ENCODE measurements at regions not wholly inside any gene's neighbourhood (a gene's known extent, or its start where the extent isn't known, plus 50 kb on each side); places are given as distances from the start of the nearest gene placed in this dataset.
"Not testable (repeated sequence)": the region's sequence is repeated elsewhere in the genome, so short reads cannot be mapped to it uniquely, and the experiment has no call there.

GRCh38 chrX:31014474-31014873 lies 57.4 kb downstream of the FTHL17 start:
- H3K27ac ChIP-seq; H3K27me3 ChIP-seq (replicated peaks); DNase-seq; in situ Hi-C loops (cut with HindIII; ENCODE audit: low pct_ligation_motif_present, low sequenced_read_pairs); H3K4me3 ChIP-seq (ENCODE audit: low read depth, low read length); H3K36me3 ChIP-seq (replicated peaks): not testable (repeated sequence)

- in situ Hi-C loops (cut with HindIII; ENCODE audit: low pct_ligation_motif_present, low sequenced_read_pairs): no loop called here
- Histone ChIP-seq H3K27me3 (replicated peaks) (no peaks in the 10 kb centered on the region), H3K36me3 (replicated peaks) (no peaks in the 10 kb centered on the region), H3K27ac (no peak overlapping the region), H3K4me3 (ENCODE audit: low read depth, low read length) (no peak overlapping the region)
- no peak for TF ChIP-seq CTCF (IDR thresholded peaks at IDR 0.05; ENCODE audit: low read depth, low read length, missing control alignments)
- no peak for DNase-seq
These were observed 59.3 kb downstream of the FTHL17 start for GRCh38 chrX:31012509-31013025.

GRCh38 chrX:31007321-31007720 lies 64.5 kb downstream of the FTHL17 start:
- in situ Hi-C loops (cut with HindIII; ENCODE audit: low pct_ligation_motif_present, low sequenced_read_pairs): no loop called here
- TF ChIP-seq CTCF (IDR thresholded peaks at IDR 0.05; ENCODE audit: low read depth, low read length, missing control alignments): no peak
- no peak for DNase-seq
- H3K4me3 ChIP-seq (ENCODE audit: low read depth, low read length): no peak overlapping the region
- no peaks in the 10 kb centered on the region for H3K27me3 ChIP-seq (replicated peaks)
- no peak overlapping the region for H3K27ac ChIP-seq
- no peaks in the 10 kb centered on the region for H3K36me3 ChIP-seq (replicated peaks)

GRCh38 chrX:31006027-31006426 lies 65.8 kb downstream of the FTHL17 start:
- in situ Hi-C loops (cut with HindIII; ENCODE audit: low pct_ligation_motif_present, low sequenced_read_pairs): no loop called here
- no peak overlapping the region for H3K27ac ChIP-seq
- H3K27me3 ChIP-seq (replicated peaks): no peaks in the 10 kb centered on the region
- H3K36me3 ChIP-seq (replicated peaks): no peaks in the 10 kb centered on the region
- no peak for TF ChIP-seq CTCF (IDR thresholded peaks at IDR 0.05; ENCODE audit: low read depth, low read length, missing control alignments)
- no peak overlapping the region for H3K4me3 ChIP-seq (ENCODE audit: low read depth, low read length)
- no peak for DNase-seq

- in situ Hi-C loops (cut with HindIII; ENCODE audit: low pct_ligation_motif_present, low sequenced_read_pairs): no loop called here
- Histone ChIP-seq H3K36me3 (replicated peaks) (no peaks in the 10 kb centered on the region), H3K27me3 (replicated peaks) (no peaks in the 10 kb centered on the region), H3K4me3 (ENCODE audit: low read depth, low read length) (no peak overlapping the region), H3K27ac (no peak overlapping the region)
- TF ChIP-seq CTCF (IDR thresholded peaks at IDR 0.05; ENCODE audit: low read depth, low read length, missing control alignments): no peak
- DNase-seq: no peak
These were observed 74.4 kb downstream of the FTHL17 start for GRCh38 chrX:30997411-30997810.

- no peaks in the 10 kb centered on the region for H3K27me3 ChIP-seq (replicated peaks)
- in situ Hi-C loops (cut with HindIII; ENCODE audit: low pct_ligation_motif_present, low sequenced_read_pairs): no loop called here
- H3K4me3 ChIP-seq (ENCODE audit: low read depth, low read length): no peak overlapping the region
- TF ChIP-seq CTCF (IDR thresholded peaks at IDR 0.05; ENCODE audit: low read depth, low read length, missing control alignments): no peak
- H3K36me3 ChIP-seq (replicated peaks): no peaks in the 10 kb centered on the region
- H3K27ac ChIP-seq: no peak overlapping the region
- DNase-seq: no peak
These were observed 76.1 kb downstream of the FTHL17 start for GRCh38 chrX:30995705-30996104.

Measured in brain microvascular endothelial cell (primary cell).